Activated CD8-positive, alpha-beta memory T cell treated with anti-CD3 and anti-CD28 coated beads for 48 hours (primary cell): ENCODE measurements at regions not wholly inside any gene's neighbourhood (a gene's known extent, or its start where the extent isn't known, plus 50 kb on each side); places are given as distances from the start of the nearest gene placed in this dataset.

ENCODE experiments used
- DNase-seq, 3 experiments: peaks; one replicate each; pipeline ENCODE4 v3.0.0-alpha.2; 2020; ENCODE audit warnings: low read depth in 2 of 3, low spot score in 2 of 3

GRCh38 chr3:111311126-111311525 is 230.9 kb upstream of the CD96 start:
- no peak for DNase-seq

GRCh38 chr3:111311709-111312235 is 230.2 kb upstream of the CD96 start:
- no peak for DNase-seq

- no peak for DNase-seq
Observed at GRCh38 chr3:111314181-111314873, 227.7 kb upstream of the CD96 start.

- no peak for DNase-seq
Observed at GRCh38 chr3:111314898-111315297, 227.1 kb upstream of the CD96 start.

- no peak for DNase-seq
Observed at GRCh38 chr3:111315930-111316587, 225.9 kb upstream of the CD96 start.

GRCh38 chr3:111318289-111318688 is 223.7 kb upstream of the CD96 start:
- DNase-seq: no peak

- no peak for DNase-seq
Observed at GRCh38 chr3:111319598-111319997, 222.4 kb upstream of the CD96 start.

GRCh38 chr3:111321786-111322185 is 220.2 kb upstream of the CD96 start:
- no peak for DNase-seq

GRCh38 chr3:111323019-111323418 is 219.0 kb upstream of the CD96 start:
- no peak for DNase-seq

- DNase-seq: no peak
Observed at GRCh38 chr3:111324151-111324550, 217.8 kb upstream of the CD96 start.

GRCh38 chr3:111324645-111325044 is 217.4 kb upstream of the CD96 start:
- DNase-seq: no peak

GRCh38 chr3:111325160-111325718 is 216.8 kb upstream of the CD96 start:
- no peak for DNase-seq

- no peak for DNase-seq
Observed at GRCh38 chr3:111326144-111326995, 215.6 kb upstream of the CD96 start.

- no peak for DNase-seq
Observed at GRCh38 chr3:111331306-111331705, 210.7 kb upstream of the CD96 start.

GRCh38 chr3:111331912-111332311 is 210.1 kb upstream of the CD96 start:
- no peak for DNase-seq

- DNase-seq: no peak
Observed at GRCh38 chr3:111332488-111333080, 209.4 kb upstream of the CD96 start.

GRCh38 chr3:111333642-111334041 is 208.4 kb upstream of the CD96 start:
- no peak for DNase-seq

- no peak for DNase-seq
Observed at GRCh38 chr3:111335512-111336303, 206.3 kb upstream of the CD96 start.

GRCh38 chr3:111336511-111336910 is 205.5 kb upstream of the CD96 start:
- no peak for DNase-seq

- DNase-seq: no peak
Observed at GRCh38 chr3:111338059-111338698, 203.8 kb upstream of the CD96 start.
